ENCODE measurements at regions not wholly inside any gene's neighbourhood (a gene's known extent, or its start where the extent isn't known, plus 50 kb on each side); places are given as distances from the start of the nearest gene placed in this dataset.

GRCh38 chr14:66065188-66065587 lies 421.0 kb upstream of the CCDC196 start:
- DNase-seq (ENCODE audit: low read depth) = no peak

- DNase-seq (ENCODE audit: low read depth) = no peak
Observed at GRCh38 chr14:66066981-66067776, 419.0 kb upstream of the CCDC196 start.

DNA sequence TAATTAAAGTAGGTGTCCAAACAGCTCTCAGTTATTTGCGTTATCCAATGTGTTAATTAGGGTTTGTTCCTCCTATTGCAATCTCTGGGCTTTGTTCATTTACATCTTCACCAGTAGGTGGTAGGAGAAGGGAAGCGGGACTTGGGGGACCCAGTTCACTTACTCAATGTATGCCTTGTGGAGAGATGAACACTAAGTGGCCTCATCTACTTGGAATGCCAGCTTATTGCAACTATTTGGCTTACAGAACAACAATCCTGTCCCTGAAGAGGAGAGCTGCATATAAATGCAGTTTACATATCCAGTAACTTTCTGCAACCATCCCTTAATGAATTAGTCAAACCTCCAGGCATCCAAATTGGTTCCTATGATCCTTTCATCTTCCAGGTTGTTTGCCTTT lies 417.1 kb upstream of the CCDC196 start:
- no peak for DNase-seq (ENCODE audit: low read depth)

DNA sequence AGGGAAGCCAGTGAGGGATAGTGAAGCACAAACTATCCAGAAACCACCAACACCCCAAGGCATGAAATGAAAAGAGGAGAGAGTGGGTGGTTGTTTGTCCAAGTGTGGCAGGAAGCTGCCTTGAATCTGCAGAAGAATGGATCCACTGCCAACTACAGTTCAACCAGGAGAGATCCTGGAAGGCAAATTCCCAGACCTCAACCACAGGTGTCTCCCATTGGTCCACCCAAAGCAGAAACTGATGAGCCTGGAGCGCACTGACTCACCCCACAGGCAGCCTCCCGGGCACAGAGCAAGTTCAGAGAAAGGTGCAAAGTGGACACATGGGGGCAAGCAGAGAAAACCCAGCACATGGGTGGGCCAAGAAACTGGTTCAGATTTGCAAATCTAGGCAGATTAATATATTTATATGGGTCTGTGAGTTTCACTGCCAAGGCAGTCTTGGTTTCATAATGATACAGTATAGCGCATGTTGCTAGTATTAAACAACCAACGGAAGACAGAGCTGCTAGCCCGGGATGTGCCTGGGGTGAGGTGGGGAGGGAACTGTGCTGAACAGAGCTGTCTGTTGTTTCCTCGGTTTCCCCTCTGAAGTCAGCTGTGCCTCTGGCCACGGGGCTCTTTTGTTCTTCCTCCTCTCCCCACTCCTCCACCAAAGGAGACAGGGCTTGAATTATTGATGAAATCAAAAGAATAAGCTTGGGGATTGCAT lies 416.2 kb upstream of the CCDC196 start:
- peak; percentile 68 for DNase-seq (ENCODE audit: low read depth)

DNA sequence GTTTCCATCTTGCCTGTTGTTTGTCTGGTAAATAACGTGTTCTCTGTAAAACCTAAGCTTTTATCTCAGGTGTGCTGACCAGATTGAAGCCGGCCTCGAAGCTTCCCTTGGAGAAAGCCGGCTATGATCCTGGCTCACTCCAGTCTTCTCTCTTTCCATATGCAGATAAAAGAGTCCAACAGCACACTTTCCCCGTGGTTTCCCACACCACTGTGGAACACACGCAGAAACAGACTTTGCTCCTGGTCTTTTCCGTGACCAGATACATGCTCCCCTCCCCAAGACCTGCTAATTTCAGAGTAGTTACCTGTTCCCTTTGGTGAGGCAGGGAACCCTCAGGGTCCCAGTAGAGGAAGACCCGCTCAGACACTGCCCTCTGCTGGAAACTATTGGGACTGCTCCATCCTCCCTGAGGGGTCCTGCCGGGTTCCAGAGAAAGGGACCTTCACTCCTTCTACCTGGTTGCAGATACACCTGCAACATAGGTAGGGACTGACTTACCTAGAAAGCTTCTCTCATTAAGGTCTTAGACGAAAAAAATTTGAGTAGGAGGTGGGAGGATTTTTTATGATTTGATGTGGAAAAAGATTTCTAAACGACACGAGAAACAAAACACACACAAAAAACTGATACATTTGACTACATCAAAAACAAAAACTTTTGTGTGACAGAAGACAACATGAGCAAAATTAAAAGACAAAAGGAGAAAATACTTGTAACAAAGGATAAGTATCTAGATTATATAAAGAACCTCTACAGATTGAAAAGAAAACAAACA lies 415.4 kb upstream of the CCDC196 start:
- DNase-seq (ENCODE audit: low read depth) = peak; percentile 31

GRCh38 chr14:66072190-66073084 lies 413.7 kb upstream of the CCDC196 start:
- DNase-seq (ENCODE audit: low read depth) = no peak

DNA sequence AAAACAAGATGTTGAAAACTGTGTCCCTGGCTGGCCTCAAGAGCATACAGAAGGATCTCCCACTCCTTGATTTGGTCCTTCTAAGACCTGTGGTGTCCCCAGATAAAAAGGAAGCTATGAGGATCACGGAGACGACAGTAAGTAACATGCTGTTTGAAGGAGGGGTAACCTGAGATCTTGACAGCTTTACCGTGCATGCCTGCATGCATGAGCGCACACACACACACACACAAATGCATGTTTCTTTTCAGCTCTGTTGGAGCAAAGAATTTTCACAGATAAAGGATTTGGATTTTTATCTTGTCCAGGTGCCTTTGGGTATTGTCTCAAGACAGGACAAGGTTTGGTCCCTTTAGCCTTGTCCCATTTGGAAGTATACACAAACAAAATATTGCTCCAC lies 411.6 kb upstream of the CCDC196 start:
- DNase-seq (ENCODE audit: low read depth) = no peak

GRCh38 chr14:66076176-66076575 lies 410.0 kb upstream of the CCDC196 start:
- DNase-seq (ENCODE audit: low read depth) = peak; percentile 6

DNA sequence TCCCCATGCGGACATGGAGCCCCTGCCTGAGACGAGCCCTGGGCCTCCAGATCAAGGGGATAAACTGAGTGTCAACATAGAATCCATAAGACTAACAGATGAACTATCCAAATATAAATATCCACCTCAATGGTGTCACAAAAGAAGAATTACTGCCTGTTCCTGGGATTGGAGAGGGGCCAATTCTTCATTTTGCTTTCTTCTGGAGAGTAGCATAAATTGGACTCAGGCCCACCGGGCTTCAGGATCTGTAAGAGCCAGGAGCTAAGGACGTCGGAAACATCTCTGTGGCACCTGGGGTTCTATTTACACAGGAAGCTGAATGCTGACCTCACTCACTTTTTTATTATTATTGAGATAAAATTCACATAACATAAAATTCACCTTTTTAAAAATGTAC lies 408.2 kb upstream of the CCDC196 start:
- DNase-seq (ENCODE audit: low read depth) = no peak

GRCh38 chr14:66081594-66082376 lies 404.4 kb upstream of the CCDC196 start:
- peak; percentile 53 for DNase-seq (ENCODE audit: low read depth)

GRCh38 chr14:66085224-66085623 lies 400.9 kb upstream of the CCDC196 start:
- DNase-seq (ENCODE audit: low read depth) = no peak

GRCh38 chr14:66085665-66086064 lies 400.5 kb upstream of the CCDC196 start:
- DNase-seq (ENCODE audit: low read depth) = no peak

DNA sequence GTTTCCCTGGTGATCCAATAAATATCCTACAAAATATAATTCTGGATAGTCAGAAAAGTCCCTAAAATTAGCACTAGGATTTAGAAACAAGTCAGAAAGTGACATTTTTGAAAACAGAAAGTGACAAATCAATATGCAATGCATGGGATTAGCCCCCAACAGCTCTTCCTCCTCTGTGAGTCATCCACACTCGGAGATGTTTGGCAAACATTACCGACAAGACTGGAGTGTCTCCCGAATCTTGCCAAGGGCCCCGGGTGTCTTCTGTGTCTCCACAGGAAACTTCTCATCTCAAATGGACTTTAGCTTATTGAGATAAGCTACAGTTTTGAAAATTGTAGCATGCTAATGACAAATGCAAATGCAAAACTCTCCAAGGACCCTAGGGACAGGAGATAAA lies 398.9 kb upstream of the CCDC196 start:
- peak; percentile 60 for DNase-seq (ENCODE audit: low read depth)

DNA sequence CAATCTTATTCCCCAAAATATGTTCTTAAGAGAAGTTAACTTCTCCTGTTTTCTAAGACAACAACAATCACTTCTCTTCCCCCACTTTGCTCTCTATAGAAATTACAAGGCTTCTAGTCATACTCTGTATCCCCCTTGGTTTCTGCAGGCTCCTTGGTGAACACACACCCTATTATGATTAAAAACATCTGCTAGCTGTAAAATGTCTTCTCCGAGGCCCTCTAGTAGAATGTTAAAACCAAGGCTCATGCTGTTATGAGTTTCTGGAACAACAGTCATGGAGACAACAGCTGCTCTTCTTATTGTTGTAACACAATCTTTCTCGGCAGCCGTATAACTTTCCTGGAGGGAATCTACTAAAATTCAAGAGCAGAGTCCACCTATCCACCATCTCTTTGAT lies 397.5 kb upstream of the CCDC196 start:
- no peak for DNase-seq (ENCODE audit: low read depth)

GRCh38 chr14:66092206-66092605 lies 394.0 kb upstream of the CCDC196 start:
- DNase-seq (ENCODE audit: low read depth) = no peak

DNA sequence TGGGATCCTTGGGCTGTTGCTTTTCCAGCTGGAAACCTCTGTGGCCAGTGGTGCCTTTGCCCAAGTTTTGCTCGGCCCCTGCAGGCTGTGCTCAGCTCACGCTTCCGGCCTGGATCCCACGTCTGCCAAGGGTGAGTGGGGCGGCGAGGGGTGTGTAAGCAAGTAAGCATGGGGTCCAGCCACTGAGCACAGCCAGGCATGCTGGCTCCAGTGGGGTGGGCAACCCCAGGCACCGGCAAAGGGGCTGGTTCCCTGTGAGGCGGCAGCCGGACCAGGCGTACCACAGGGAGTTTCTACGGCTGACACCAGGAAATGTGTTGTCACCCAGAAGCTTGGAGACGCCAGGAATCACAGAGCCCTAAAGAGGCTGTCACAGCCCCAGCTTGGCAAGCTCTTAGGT lies 393.4 kb upstream of the CCDC196 start:
- DNase-seq (ENCODE audit: low read depth) = no peak

GRCh38 chr14:66094001-66094727 lies 392.0 kb upstream of the CCDC196 start:
- DNase-seq (ENCODE audit: low read depth) = no peak

DNA sequence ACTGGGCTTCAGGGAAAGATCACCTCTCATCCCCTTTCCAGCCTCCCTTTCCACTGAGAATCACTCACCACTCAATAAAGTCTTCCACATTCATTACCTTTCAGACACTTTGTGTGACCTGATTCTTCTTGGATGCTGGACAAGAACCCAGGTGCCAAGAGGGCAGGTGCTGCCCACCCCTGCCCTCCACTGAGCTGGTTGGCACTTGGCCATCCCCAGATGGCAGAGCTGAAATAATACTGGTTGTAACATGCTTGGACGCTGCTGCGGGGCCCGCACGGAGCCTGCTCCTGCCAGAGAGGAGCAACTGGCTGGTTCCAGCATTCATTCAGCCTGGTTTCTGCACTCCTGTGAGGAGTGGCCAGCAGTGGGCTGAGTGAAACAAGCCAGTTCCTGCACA lies 386.7 kb upstream of the CCDC196 start:
- DNase-seq (ENCODE audit: low read depth) = no peak

- DNase-seq (ENCODE audit: low read depth) = no peak
Observed at GRCh38 chr14:66099931-66100330, 386.2 kb upstream of the CCDC196 start.

GRCh38 chr14:66101662-66102061 lies 384.5 kb upstream of the CCDC196 start:
- no peak for DNase-seq (ENCODE audit: low read depth)
